Transverse colon (tissue), 4 donors: ENCODE measurements at regions not wholly inside any gene's neighbourhood (a gene's known extent, or its start where the extent isn't known, plus 50 kb on each side); places are given as distances from the start of the nearest gene placed in this dataset.

Source experiments
- DNase-seq: peaks from one replicate; pipeline ENCODE4 v3.0.0-alpha.2; 2019
- H3K27ac ChIP-seq, 4 donors: fragments of 200-600 bp; sonication (generic); 2 replicates each; pipeline ENCODE4 v1.5.1; 2016 to 2018; ENCODE audit warnings: inconsistent platforms in 4 of 4
- H3K27me3 ChIP-seq: fragments of 200-600 bp; sonication (generic); 2 replicates; pipeline ENCODE4 v1.5.1; 2017; ENCODE audit warnings: inconsistent platforms
- H3K36me3 ChIP-seq, 4 donors: fragments of 200-600 bp; sonication (generic); 2 replicates each; pipeline ENCODE4 v1.5.1; 2017 to 2019; ENCODE audit warnings: inconsistent platforms in 4 of 4
- H3K4me1 ChIP-seq, 4 donors: fragments of 200-600 bp; sonication (generic); 2 replicates each; pipeline ENCODE4 v1.5.1; 2017 to 2020; ENCODE audit warnings: inconsistent platforms in 4 of 4
- H3K4me3 ChIP-seq, 4 donors: fragments of 200-600 bp; sonication (generic); 1 replicate in 1 of 4; 2 replicates in 3 of 4; pipeline versions ENCODE4 v1.5.1 to v1.6.1; 2017 to 2019; ENCODE audit warnings: inconsistent platforms in 4 of 4
- H3K9me3 ChIP-seq, 2 donors: fragments of 200-600 bp; sonication (generic); 2 replicates each; pipeline ENCODE4 v1.5.1; 2017 to 2019; ENCODE audit warnings: inconsistent platforms in 2 of 2
- CTCF ChIP-seq, 5 experiments: fragments of 200-600 bp in 3 of 5; fragments of 450-650 bp in 2 of 5; sonication (generic) in 3 of 5; IDR thresholded peaks; 1 replicate in 2 of 5; 2 replicates in 3 of 5; pipeline ENCODE4 v1.5.1; 2016 to 2017; ENCODE audit warnings: antibody characterized with exemption in 5 of 5, inconsistent platforms in 3 of 5, mild to moderate bottlenecking in 2 of 5, moderate library complexity in 1 of 5
- EP300 ChIP-seq: sonication (generic); formaldehyde crosslinking; IDR thresholded peaks from one replicate; pipeline ENCODE4 v1.6.1; 2017; ENCODE audit warnings: antibody characterized with exemption, low read depth
- POLR2A ChIP-seq: fragments of 450-650 bp; IDR thresholded peaks from one replicate; pipeline ENCODE4 v1.6.1; 2016; ENCODE audit warnings: antibody characterized with exemption, mild to moderate bottlenecking, moderate library complexity
- POLR2AphosphoS5 ChIP-seq, 3 donors: sonication (generic); formaldehyde crosslinking; IDR thresholded peaks; one replicate each; pipeline ENCODE4 v1.6.1; 2016; ENCODE audit warnings: antibody characterized with exemption in 3 of 3
- WGBS, 2 donors: methylation state at CpG; one replicate each; pipeline ENCODE4 v1.1.5; 2018; ENCODE audit warnings: low coverage in 1 of 2; 5-methylcytosine and 5-hydroxymethylcytosine counted together
- in situ Hi-C, 4 donors: fragments of 200-750 bp; cut with MboI; loops; one replicate each; pipeline versions ENCODE4 v1.15.0 to v1.15.1; 2017; ENCODE audit warnings: low sequenced_read_pairs in 3 of 4, low pct_ligation_motif_present in 1 of 4, low pct_unique_long_range_greater_than_20kb in 1 of 4
- intact Hi-C: fragments of 100-400 bp; cut with DNase I; formaldehyde crosslinking; loops from one replicate; pipeline ENCODE4 v1.15.1; 2023; ENCODE audit warnings: low total_unique reads

- 79 to 86% methylated on average over 4 to 5 of the region's 5 CpGs for WGBS, 2 donors
Measured at GRCh38 chr3:59482684-59483083, 432.9 kb upstream of the CFAP20DC start.

GRCh38 chr3:59481776-59482400 lies 432.1 kb upstream of the CFAP20DC start:
- H3K36me3 ChIP-seq = no peaks in the 10 kb centered on the region
- no peak overlapping the region for H3K27ac ChIP-seq
- TF ChIP-seq POLR2A (no peak), EP300 (no peak), CTCF (IDR thresholded peaks at IDR 0.05) (no peak), POLR2AphosphoS5 (IDR thresholded peaks at IDR 0.05) (no peak)
- no peaks in the 10 kb centered on the region for H3K9me3 ChIP-seq
- DNase-seq = no peak
- no peaks in the 10 kb centered on the region for H3K27me3 ChIP-seq
- no peak overlapping the region for H3K4me3 ChIP-seq
- intact Hi-C loops = no loop called here
- 78 to 83% methylated on average over 2 to 3 of the region's 3 CpGs for WGBS, 2 donors
- in situ Hi-C loops = no loop called here
- H3K4me1 ChIP-seq = no peaks in the 10 kb centered on the region

More at GRCh38 chr3:59482684-59483083, 432.9 kb upstream of the CFAP20DC start:
- in situ Hi-C loops (no loop called here), intact Hi-C loops (no loop called here)
- H3K9me3 ChIP-seq = no peaks in the 10 kb centered on the region
- TF ChIP-seq POLR2AphosphoS5 (IDR thresholded peaks at IDR 0.05) (no peak), EP300 (no peak), POLR2A (no peak), CTCF (IDR thresholded peaks at IDR 0.05) (no peak)
- DNase-seq = no peak
- H3K36me3 ChIP-seq = no peaks in the 10 kb centered on the region
- H3K4me1 ChIP-seq = no peaks in the 10 kb centered on the region
- no peak overlapping the region for H3K4me3 ChIP-seq
- H3K27me3 ChIP-seq = no peaks in the 10 kb centered on the region
- no peak overlapping the region for H3K27ac ChIP-seq

- H3K36me3 ChIP-seq = no peaks in the 10 kb centered on the region
- in situ Hi-C loops (no loop called here), intact Hi-C loops (no loop called here)
- H3K27ac ChIP-seq = no peak overlapping the region
- H3K9me3 ChIP-seq = no peaks in the 10 kb centered on the region
- no peak overlapping the region for H3K4me3 ChIP-seq
- TF ChIP-seq POLR2A (no peak), POLR2AphosphoS5 (IDR thresholded peaks at IDR 0.05) (no peak), CTCF (IDR thresholded peaks at IDR 0.05) (no peak), EP300 (no peak)
- 48 to 50% methylated on average over 5 of the region's 5 CpGs for WGBS, 2 donors
- no peaks in the 10 kb centered on the region for H3K4me1 ChIP-seq
- no peaks in the 10 kb centered on the region for H3K27me3 ChIP-seq
- DNase-seq = no peak
Measured at GRCh38 chr3:59480486-59480995, 430.7 kb upstream of the CFAP20DC start.

GRCh38 chr3:59473636-59474035 lies 423.8 kb upstream of the CFAP20DC start:
- WGBS, 2 donors = 71 to 73% methylated on average over 4 of the region's 4 CpGs
- intact Hi-C loops = no loop called here

More at GRCh38 chr3:59473636-59474035, 423.8 kb upstream of the CFAP20DC start:
- no peak for TF ChIP-seq POLR2A
- TF ChIP-seq CTCF (IDR thresholded peaks at IDR 0.05) = no peak
- no peak for TF ChIP-seq POLR2AphosphoS5 (IDR thresholded peaks at IDR 0.05)
- no peak for TF ChIP-seq EP300
- in situ Hi-C loops = no loop called here
- Histone ChIP-seq H3K4me1 (no peaks in the 10 kb centered on the region), H3K9me3 (no peaks in the 10 kb centered on the region), H3K27ac (no peak overlapping the region), H3K27me3 (no peaks in the 10 kb centered on the region), H3K4me3 (no peak overlapping the region), H3K36me3 (no peaks in the 10 kb centered on the region)
- no peak for DNase-seq
